Right lobe of liver (tissue), 4 donors: ENCODE measurements at regions not wholly inside any gene's neighbourhood (a gene's known extent, or its start where the extent isn't known, plus 50 kb on each side); places are given as distances from the start of the nearest gene placed in this dataset.

Source experiments
- CTCF ChIP-seq, 4 donors: fragments of 200-600 bp in 3 of 4; fragments of 450-650 bp in 1 of 4; IDR thresholded peaks; one replicate each; pipeline versions ENCODE4 v1.5.1 to v1.8.0; 2016 to 2022; ENCODE audit warnings: antibody characterized with exemption in 4 of 4, mild to moderate bottlenecking in 2 of 4
- POLR2A ChIP-seq: fragments of 450-650 bp; IDR thresholded peaks from one replicate; pipeline ENCODE4 v1.6.1; 2017; ENCODE audit warnings: antibody characterized with exemption, mild to moderate bottlenecking
- donor health status: DM: no; HTN: no; CAD: no.
- donor health status: DM: no; HTN: no; CAD: no.
- donor health status: DM: no; HTN: yes; CAD: no.

GRCh38 chr11:28535677-28536076 is 427.5 kb downstream of the METTL15 start:
- TF ChIP-seq CTCF (IDR thresholded peaks at IDR 0.05) (no peak), POLR2A (no peak)
